HG02571 (cell line): ENCODE measurements at regions not wholly inside any gene's neighbourhood (a gene's known extent, or its start where the extent isn't known, plus 50 kb on each side); places are given as distances from the start of the nearest gene placed in this dataset.

Experiments used
- ATAC-seq: cut with Tn5 transposase; IDR thresholded peaks from one replicate; pipeline ENCODE4 v1.9.1; 2021; ENCODE audit warnings: mild to moderate bottlenecking, moderate library complexity; ENCODE audit not compliant: unreplicated experiment

- no peak for ATAC-seq
Observed at GRCh38 chr7:142606081-142606480, 143.2 kb upstream of the PRSS1 start.

DNA sequence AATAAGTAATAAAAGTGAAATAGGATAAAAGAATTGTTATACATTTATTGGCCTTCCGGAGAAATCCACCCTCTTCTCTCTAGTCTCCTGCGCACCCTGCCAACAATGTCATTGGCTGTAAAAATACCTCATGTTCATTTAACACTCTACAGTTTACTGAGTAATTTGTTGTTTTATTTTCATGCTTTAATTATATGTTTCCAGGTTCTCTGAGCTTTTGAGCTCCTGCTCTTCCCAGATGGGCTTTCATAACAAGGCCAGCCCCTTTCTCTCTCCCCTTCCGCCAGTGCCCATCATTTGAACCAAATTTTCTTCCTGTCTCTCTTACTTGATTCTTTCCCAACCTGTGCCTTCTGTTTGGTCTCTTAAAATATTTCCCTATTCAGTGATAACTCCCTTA lies 144.6 kb upstream of the PRSS1 start:
- no peak for ATAC-seq

GRCh38 chr7:142603870-142604448 lies 145.3 kb upstream of the PRSS1 start:
- no peak for ATAC-seq

DNA sequence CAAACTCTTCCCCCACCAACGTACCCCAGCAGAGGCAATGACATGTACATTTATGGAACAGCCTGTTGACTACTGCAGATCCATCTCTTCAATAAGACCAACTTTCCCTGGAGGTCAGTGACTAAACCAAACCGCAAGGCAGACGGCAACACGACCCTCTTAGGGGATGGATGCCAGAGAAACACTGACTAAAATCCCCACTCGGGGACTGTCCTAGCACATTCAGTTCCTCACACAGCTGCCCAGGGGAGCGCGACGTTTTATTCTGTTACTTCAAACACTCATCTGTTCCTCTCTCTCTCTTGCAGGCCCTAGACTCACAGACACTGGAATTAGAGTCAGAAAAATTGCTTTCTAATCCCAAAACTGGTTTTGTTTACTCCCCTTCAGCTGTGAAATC lies 146.5 kb upstream of the PRSS1 start:
- ATAC-seq: no peak

DNA sequence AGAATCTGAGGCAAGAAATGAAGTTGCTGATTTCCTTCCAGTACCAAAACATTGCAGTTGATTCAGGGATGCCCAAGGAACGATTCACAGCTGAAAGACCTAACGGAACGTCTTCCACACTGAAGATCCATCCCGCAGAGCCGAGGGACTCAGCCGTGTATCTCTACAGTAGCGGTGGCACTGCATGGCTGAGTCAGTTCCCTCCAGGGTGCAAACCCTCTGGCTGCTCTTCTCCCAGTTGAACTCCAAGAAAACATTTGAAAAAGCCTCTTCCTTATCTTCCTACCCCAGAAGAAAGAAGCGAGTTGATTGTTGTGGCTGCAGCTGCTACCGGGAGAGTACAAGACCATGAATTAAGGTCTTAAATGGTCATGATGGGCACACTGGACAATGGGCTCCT lies 147.1 kb upstream of the PRSS1 start:
- no peak for ATAC-seq

DNA sequence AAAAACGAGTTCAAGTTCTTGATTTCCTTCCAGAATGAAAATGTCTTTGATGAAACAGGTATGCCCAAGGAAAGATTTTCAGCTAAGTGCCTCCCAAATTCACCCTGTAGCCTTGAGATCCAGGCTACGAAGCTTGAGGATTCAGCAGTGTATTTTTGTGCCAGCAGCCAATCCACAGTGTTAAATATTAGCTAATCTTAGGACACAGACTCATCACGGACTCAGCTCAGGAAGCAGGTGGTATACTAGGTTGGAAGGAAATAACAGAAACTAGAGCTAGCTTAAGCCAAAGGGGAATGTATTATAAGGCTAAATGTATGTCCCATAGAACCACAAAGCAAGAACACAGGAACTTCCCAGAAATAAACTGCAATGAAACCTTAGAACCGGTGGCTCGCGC lies 151.0 kb upstream of the PRSS1 start:
- no peak for ATAC-seq

- ATAC-seq: no peak
Observed at GRCh38 chr7:142597547-142597946, 151.7 kb upstream of the PRSS1 start.

DNA sequence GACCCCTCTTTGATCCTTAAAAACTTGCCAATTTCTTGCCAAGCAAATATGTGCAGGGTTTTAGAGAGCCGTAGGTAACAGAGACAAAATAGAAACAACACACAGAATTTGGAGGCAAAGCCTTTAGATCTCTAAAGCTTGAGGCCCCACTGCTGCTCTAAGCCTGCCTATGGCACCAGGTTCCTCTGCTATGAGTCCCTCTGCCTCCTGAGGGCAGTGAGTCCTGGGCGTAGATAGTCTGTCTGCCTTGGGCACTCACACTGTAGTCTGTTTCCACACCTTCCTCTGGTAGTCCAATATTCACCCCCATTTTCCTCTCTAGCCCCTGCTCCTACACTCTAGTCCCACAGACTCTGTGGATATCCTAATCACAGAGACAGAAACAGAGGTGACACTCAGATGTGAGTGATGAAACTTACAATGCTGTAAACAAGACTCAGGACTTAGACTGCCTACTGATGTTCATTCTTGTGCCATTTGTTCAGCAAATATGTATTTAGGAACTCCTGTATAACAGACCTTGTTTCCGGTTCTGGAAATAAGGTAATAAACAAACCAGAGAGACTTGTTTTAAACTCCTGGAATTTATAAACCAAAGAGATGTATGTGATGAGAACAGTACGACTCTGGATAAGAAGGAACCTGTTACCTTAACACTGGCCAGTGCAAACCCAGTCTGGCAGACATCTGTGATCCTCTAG lies 153.3 kb upstream of the PRSS1 start:
- no peak for ATAC-seq

DNA sequence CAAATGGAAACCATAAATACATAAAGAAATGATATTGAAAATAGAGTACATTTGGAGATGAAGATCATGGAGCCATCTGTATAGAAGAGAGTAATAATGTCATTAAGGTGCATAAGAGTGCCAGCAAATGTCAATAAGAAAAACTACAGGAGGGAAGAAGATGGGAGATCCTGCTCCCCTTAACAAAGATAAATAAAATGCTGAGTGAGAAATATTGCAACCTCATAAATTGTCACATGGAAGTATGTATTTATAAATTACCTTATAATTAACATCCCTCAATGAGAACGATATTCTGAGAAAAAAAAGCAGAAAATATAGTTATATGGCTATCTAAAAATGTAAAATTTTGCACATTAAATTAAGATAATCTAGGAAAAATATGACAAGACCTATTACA lies 155.2 kb upstream of the PRSS1 start:
- no peak for ATAC-seq

DNA sequence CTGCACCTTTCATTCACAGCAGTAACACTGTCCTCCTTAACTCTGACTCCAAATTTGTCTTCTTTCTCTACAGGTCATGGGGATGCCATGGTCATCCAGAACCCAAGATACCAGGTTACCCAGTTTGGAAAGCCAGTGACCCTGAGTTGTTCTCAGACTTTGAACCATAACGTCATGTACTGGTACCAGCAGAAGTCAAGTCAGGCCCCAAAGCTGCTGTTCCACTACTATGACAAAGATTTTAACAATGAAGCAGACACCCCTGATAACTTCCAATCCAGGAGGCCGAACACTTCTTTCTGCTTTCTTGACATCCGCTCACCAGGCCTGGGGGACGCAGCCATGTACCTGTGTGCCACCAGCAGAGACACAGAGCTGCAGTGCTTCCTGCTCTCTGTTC lies 156.2 kb upstream of the PRSS1 start:
- no peak for ATAC-seq

DNA sequence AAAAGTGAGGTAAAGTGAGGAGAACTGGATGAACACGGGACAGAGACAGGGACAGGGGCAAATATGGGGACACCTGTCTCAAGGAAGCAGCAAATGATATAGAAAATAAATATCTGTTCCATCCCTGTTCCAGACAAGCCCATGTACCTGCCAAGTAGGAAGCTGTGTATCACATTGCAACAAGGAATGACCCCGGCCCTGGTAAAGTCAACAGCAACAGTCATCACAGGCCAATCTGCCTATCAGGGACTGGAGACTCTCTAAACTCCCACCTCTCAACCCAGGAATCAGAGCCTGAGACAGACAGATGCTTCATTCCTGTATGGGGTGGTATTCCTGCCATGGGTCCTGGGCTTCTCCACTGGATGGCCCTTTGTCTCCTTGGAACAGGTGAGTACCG lies 156.6 kb upstream of the PRSS1 start:
- no peak for ATAC-seq

DNA sequence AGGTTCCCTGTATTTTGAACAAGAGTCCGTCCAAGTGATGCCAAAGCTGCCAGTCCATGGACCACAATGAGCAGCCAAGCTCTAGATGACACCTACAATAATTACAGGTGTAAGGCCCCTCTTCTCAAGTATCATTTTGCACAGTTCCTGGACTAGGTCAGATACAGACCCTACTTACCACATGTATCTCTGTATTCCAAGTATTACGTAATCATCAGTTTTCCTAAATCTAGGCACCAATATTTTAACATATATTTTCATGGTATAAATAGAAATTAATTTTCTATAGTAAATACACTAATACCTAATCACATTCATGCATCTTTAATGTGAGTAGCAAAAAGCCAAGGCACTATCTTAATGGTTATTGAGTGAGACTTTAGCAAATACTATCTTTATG lies 157.0 kb upstream of the PRSS1 start:
- ATAC-seq: no peak

DNA sequence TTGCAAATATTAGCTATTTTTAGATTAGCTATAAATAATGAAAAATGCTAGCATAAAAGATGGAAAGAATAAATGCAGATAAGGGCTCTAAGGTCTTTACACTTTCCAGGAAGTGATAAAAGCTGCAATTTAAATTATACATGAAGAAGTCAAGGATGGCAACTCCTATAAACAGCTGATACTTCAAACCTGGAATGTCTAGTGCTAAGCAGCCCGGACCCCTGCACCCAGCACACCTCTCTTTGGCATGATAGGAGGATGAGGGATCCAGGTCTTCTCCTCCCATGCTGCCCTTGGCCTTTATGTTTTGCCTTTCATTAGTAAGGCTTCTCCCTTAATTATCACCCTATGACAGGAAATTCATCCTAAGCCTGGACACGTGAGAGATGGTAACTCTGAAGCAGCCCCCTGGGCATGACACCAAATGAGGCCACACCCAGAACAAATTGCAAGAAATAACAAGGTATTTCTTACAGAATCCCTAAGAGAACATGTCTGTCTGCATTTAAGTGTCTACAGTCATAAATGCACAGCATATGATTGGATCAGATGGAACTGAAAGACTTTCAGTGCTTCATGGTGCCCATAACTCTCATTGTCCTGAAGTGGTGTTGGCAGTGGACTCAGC lies 158.3 kb upstream of the PRSS1 start:
- ATAC-seq: no peak

DNA sequence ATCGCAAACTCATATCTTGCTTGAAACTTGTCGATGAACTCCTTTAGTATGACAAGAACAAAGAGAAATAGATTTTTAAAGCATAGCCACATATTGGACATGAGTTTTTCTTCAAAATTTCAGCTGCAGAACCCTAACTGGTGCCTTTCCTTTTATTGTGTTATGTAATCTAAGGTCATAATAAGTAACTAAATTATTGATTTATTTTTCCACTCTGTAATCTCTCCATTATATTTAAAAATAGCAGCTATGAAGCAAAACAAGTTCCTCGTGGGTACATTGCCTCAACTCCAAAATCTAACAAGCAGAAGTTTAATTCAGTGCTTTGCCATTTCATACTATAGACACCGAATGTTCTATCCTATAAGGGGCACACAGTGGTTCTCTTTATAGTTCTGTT lies 159.2 kb upstream of the PRSS1 start:
- no peak for ATAC-seq

- ATAC-seq: peak; percentile 79
Observed at GRCh38 chr7:142587578-142588191, 161.6 kb upstream of the PRSS1 start.

DNA sequence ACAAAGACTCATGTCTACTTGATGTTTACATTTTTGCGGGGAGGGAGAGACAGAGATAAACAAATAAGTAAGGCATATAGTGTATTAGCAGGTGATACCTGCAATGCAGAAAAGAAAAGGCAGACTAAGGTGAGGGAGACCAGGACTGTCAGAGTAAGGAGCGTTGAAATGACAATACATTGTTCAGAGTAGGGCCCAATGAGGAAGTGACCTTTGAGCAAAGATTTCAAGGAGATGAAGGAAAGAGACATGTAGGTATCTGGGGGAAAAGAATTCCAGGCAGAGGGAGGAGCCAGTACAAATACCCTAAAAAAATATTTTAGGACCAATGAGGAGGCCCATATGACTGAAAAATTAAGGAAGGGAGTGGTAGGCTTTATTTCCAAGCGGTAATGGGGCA lies 162.7 kb upstream of the PRSS1 start:
- no peak for ATAC-seq

DNA sequence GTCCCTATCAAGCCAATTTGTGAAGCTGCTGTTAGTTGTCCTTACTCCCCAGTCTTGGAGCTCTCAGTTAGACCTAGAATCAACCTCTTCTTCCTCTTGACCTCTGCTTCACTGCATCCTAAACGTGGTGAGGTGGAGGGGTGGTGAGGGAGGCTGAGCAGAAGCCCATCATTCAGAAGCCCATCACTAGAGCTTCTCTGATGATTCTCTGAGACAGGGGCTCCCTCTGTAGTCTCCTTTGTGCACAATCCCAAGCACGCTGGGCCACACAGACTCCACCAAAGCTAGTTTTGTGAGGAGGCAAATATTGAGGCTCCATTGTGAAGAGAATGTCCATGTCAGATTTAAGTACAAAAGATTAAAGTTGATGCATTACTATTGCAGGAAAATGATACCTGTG lies 163.8 kb upstream of the PRSS1 start:
- ATAC-seq: no peak

GRCh38 chr7:142584765-142585164 lies 164.5 kb upstream of the PRSS1 start:
- no peak for ATAC-seq

GRCh38 chr7:142583446-142583845 lies 165.8 kb upstream of the PRSS1 start:
- ATAC-seq: peak; percentile 68

- no peak for ATAC-seq
Observed at GRCh38 chr7:142582351-142582750, 166.9 kb upstream of the PRSS1 start.

- ATAC-seq: peak; percentile 62
Observed at GRCh38 chr7:142581341-142581740, 167.9 kb upstream of the PRSS1 start.

- no peak for ATAC-seq
Observed at GRCh38 chr7:142579946-142580345, 169.3 kb upstream of the PRSS1 start.
